Loucy (cell line): ENCODE measurements at regions not wholly inside any gene's neighbourhood (a gene's known extent, or its start where the extent isn't known, plus 50 kb on each side); places are given as distances from the start of the nearest gene placed in this dataset.

Source experiments
- EZH2phosphoT487 ChIP-seq: fragments of 200-600 bp; IDR thresholded peaks from 2 replicates; pipeline ENCODE4 v1.6.1; 2018; ENCODE audit warnings: antibody characterized with exemption, mild to moderate bottlenecking, moderate library complexity, borderline replicate concordance
- TF ChIP-seq, protein P1 (sequence below): fragments of 200-600 bp; sonication (generic); conservative IDR thresholded peaks from 2 replicates; pipeline ENCODE4 v1.5.1; 2014; ENCODE audit warnings: mild to moderate bottlenecking, antibody characterized with exemption, low read length

DNA sequence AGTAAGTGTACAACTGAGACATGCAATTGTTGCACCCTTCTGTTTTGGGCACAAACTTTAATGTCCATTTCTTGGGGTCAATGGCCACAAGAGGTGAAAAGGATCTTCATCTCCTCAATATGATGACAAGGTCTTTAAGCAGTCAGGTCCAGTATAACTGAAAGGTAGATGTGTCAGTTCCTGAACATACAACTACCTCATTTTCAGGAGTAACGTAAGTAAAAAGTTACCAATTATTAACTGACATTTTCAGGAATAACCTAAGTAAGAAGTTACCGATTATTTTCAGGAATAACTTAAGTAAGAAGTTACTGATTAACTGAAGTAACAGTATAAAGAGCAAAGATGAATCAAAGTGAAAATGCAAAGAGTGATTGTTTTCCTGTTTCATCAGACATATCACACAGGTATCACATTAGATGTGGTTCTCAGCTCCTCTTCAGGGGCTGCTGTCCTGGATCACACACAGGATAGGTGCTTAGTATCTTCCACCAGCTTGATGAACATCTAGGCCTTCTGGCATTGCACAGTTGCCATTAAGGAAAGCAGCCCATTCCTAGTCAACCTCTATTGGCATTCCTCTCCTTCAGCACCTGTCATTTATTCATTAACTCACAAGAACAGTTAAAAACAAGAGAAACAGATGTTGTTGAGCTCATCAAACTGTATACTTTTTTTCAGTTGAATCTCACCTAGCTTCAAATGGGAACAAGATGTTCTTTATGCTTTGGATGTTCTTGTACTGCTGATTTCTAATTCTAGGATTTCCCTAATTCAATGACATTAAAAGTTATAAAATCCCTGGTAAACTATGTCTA is 200.0 kb downstream of the FOXG1 start:
- TF ChIP-seq, protein P1, sequence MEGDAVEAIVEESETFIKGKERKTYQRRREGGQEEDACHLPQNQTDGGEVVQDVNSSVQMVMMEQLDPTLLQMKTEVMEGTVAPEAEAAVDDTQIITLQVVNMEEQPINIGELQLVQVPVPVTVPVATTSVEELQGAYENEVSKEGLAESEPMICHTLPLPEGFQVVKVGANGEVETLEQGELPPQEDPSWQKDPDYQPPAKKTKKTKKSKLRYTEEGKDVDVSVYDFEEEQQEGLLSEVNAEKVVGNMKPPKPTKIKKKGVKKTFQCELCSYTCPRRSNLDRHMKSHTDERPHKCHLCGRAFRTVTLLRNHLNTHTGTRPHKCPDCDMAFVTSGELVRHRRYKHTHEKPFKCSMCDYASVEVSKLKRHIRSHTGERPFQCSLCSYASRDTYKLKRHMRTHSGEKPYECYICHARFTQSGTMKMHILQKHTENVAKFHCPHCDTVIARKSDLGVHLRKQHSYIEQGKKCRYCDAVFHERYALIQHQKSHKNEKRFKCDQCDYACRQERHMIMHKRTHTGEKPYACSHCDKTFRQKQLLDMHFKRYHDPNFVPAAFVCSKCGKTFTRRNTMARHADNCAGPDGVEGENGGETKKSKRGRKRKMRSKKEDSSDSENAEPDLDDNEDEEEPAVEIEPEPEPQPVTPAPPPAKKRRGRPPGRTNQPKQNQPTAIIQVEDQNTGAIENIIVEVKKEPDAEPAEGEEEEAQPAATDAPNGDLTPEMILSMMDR: no peak
- TF ChIP-seq EZH2phosphoT487: no peak
